C1 segment of cervical spinal cord (tissue), 14 donors: ENCODE measurements at regions not wholly inside any gene's neighbourhood (a gene's known extent, or its start where the extent isn't known, plus 50 kb on each side); places are given as distances from the start of the nearest gene placed in this dataset.
"Not testable (repeated sequence)": the region's sequence is repeated elsewhere in the genome, so short reads cannot be mapped to it uniquely, and the experiment has no call there.

ENCODE experiments used
- DNase-seq, 14 donors: peaks; one replicate each; lab custom pipeline; 2025; lab: John Stamatoyannopoulos, UW

GRCh38 chr7:69109879-69110278 is 488.4 kb upstream of the AUTS2 start:
- DNase-seq = no peak

- DNase-seq = peak in 2 of 14 donors; percentile 5 to 82
Measured at GRCh38 chr7:69110450-69111050, 487.7 kb upstream of the AUTS2 start.

GRCh38 chr7:69114374-69114773 is 483.9 kb upstream of the AUTS2 start:
- no peak for DNase-seq

- DNase-seq = no peak
Measured at GRCh38 chr7:69115788-69116187, 482.5 kb upstream of the AUTS2 start.

GRCh38 chr7:69116196-69116595 is 482.1 kb upstream of the AUTS2 start:
- DNase-seq = not testable (repeated sequence)

- peak in 3 of 14 donors; percentile 1 to 80 (median 7) for DNase-seq
Measured at GRCh38 chr7:69122953-69123352, 475.3 kb upstream of the AUTS2 start.

GRCh38 chr7:69126896-69127479 is 471.3 kb upstream of the AUTS2 start:
- no peak for DNase-seq

- DNase-seq = no peak
Measured at GRCh38 chr7:69129524-69129923, 468.8 kb upstream of the AUTS2 start.

- DNase-seq = no peak
Measured at GRCh38 chr7:69129951-69130350, 468.3 kb upstream of the AUTS2 start.

- DNase-seq = no peak
Measured at GRCh38 chr7:69130396-69130795, 467.9 kb upstream of the AUTS2 start.

GRCh38 chr7:69134316-69134715 is 464.0 kb upstream of the AUTS2 start:
- DNase-seq = no peak

- no peak for DNase-seq
Measured at GRCh38 chr7:69147631-69148030, 450.6 kb upstream of the AUTS2 start.

- DNase-seq = no peak
Measured at GRCh38 chr7:69149804-69150782, 448.2 kb upstream of the AUTS2 start.

GRCh38 chr7:69162326-69162725 is 435.9 kb upstream of the AUTS2 start:
- no peak for DNase-seq

- DNase-seq = no peak
Measured at GRCh38 chr7:69162931-69163670, 435.2 kb upstream of the AUTS2 start.

- DNase-seq = no peak
Measured at GRCh38 chr7:69166979-69167516, 431.2 kb upstream of the AUTS2 start.

- peak in 1 of 14 donors; percentile 56 for DNase-seq
Measured at GRCh38 chr7:69169386-69169785, 428.9 kb upstream of the AUTS2 start.

GRCh38 chr7:69172357-69173077 is 425.8 kb upstream of the AUTS2 start:
- peak in 2 of 14 donors; percentile 3 to 85 for DNase-seq

GRCh38 chr7:69173341-69173740 is 424.9 kb upstream of the AUTS2 start:
- DNase-seq = peak in 1 of 14 donors; percentile 81

- DNase-seq = no peak
Measured at GRCh38 chr7:69173846-69174245, 424.4 kb upstream of the AUTS2 start.

GRCh38 chr7:69176841-69177240 is 421.4 kb upstream of the AUTS2 start:
- DNase-seq = no peak
